ENCODE measurements at regions not wholly inside any gene's neighbourhood (a gene's known extent, or its start where the extent isn't known, plus 50 kb on each side); places are given as distances from the start of the nearest gene placed in this dataset.

DNA sequence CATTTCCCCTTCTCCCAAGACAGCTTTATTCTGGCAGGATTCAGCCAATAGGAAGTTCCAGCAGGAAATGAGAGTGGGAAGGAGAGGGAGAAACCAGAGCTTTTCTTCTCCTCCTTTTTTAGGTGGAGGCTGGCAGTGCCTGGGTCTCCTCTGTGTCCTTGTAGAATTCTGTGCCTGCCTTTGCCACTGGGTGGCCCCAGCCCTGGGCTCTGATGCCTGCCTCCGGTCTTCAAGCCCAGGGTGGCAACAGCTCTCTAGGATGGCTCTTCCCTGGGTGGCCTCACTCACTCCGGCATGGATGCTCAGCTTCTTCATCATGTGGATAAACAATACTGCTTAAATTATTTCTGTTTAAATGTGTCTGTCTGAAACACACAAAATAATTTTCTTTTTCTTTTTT is 694.8 kb downstream of the SEMA5A start:
- TF ChIP-seq, protein P1, sequence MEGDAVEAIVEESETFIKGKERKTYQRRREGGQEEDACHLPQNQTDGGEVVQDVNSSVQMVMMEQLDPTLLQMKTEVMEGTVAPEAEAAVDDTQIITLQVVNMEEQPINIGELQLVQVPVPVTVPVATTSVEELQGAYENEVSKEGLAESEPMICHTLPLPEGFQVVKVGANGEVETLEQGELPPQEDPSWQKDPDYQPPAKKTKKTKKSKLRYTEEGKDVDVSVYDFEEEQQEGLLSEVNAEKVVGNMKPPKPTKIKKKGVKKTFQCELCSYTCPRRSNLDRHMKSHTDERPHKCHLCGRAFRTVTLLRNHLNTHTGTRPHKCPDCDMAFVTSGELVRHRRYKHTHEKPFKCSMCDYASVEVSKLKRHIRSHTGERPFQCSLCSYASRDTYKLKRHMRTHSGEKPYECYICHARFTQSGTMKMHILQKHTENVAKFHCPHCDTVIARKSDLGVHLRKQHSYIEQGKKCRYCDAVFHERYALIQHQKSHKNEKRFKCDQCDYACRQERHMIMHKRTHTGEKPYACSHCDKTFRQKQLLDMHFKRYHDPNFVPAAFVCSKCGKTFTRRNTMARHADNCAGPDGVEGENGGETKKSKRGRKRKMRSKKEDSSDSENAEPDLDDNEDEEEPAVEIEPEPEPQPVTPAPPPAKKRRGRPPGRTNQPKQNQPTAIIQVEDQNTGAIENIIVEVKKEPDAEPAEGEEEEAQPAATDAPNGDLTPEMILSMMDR (conservative IDR thresholded peaks at IDR 0.05 in 1 of 2, IDR thresholded peaks at IDR 0.05 in 1 of 2; ENCODE audit: extremely low read depth in 1 of 2, insufficient read depth in 1 of 2, low read depth in 1 of 2, low read length in 2 of 2) = no peak
- no peak for TF ChIP-seq EZH2 (IDR thresholded peaks at IDR 0.05; ENCODE audit: borderline replicate concordance, low read length)
